Hematopoietic multipotent progenitor cell (in vitro differentiated cells): ENCODE measurements at regions not wholly inside any gene's neighbourhood (a gene's known extent, or its start where the extent isn't known, plus 50 kb on each side); places are given as distances from the start of the nearest gene placed in this dataset.
A peak's percentile ranks its signal among the peaks of the same experiment; 100 is the strongest.

ENCODE experiments used
- DNase-seq, 3 donors: peaks; one replicate each; pipeline ENCODE4 v3.0.0-alpha.2; 2011 to 2015; ENCODE audit warnings: low read depth in 2 of 3, low spot score in 2 of 3

DNA sequence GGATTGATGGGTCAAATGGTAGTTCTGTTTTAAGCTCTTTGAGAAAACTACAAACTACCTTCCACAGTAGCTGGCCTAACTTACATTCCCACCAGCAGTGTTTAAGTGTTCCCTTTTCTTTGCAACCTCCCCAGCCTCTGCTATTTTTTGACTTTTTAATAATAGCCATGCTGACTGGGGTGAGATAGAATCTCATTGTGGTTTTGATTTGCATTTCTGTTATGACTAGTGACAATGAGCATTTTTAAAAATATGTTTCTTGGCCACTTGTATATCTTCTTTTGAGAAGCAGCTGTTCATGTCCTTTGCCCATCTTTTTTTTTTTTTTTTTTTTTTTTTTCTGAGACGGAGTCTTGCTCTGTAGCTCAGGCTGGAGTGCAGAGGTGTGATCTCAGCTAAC lies 155.2 kb upstream of the BMPER start:
- peak in 1 of 3 donors; percentile 20 for DNase-seq

DNA sequence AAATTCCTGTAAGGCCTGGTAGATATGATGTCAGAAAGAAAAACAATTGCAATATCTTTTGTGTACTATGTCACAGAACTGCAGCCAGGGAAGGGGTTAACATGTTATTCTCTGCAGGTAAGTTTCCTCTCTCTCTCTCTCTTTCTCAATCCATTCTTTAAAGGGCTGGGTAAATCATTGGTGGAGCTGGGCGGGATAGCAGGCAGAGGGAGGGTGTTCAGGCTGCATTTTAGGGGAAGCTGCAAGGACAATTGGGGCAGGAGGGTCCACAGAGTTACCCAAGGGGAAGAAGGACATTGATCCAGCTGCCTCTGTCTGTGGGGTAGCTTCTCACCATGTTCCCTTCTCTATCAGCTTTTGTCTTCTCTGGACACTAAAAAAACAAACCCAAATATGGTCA lies 153.9 kb upstream of the BMPER start:
- DNase-seq = no peak

DNA sequence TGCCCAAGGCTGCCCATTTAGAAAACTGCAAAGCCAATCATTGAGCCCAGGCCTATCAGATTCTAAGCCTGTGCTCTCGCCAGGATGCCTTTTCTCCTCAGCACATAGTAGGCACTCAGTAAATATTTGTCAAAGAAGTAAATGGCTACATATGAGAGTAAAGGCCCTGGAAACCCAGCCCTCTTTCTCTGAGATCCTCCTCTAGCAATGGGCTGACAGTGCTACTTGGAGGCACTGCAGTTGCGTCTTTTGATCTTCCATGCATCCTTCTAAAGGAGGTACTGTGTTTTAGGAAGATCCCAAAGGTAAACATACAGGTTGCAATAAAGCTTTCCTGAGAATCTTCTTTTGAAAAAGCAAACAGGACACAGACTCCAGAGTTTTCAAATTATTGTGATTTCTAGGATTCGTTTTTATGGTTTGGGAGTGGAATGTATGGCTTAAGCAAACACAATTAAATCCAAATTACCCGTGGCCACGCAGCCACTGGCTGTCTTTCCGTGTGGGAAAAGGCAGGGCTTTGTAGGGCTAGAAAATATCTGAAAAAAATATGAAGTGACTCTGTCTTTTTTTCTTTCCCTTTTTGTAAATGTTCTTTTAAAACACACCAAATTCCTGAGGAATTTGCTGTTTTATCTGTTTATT lies 151.3 kb upstream of the BMPER start:
- no peak for DNase-seq

DNA sequence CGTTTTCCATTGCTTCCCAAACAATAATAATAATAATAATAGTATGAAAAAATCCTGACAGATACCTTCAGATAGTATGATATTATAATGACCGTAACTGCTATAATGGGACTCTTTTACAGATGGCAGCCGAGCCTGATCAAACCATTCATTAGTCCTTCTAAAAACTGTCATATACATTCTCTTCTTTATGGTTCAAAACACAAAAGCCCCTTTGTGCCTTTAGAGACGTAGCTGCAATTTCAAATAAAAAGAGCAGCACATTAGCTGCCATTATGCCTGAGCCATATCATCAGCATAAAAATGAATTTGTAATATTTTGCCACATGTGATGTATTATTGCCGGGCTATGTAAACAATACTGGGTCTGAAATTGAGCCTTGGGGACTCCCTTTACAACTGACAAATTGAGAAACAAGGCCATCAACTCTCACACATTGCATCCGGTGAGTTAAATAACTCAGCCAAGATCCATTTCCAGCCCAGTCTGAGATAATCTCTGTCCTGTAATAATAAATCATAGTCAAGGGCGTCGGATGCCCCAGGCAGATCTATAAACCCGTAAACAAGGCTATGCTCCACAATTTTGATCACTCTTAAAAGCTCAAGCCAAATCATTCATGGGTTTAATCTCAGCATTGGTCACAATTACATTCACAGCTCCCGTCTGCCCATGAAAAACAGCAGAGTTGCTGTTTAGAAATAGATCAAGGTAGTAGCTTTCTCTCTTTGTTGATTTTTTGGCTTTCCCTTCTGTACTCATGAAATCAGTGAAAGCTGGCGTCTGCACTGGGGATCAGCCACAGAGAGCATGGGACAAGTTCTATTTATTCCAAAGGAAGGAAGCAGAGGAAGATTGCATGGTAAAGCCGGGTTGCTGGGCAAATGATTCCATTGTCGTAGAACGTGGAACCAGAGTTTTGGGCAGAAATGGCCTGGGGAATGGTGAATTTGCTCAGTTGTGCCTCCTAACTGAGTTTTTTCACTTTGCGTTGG lies 150.1 kb upstream of the BMPER start:
- no peak for DNase-seq

DNA sequence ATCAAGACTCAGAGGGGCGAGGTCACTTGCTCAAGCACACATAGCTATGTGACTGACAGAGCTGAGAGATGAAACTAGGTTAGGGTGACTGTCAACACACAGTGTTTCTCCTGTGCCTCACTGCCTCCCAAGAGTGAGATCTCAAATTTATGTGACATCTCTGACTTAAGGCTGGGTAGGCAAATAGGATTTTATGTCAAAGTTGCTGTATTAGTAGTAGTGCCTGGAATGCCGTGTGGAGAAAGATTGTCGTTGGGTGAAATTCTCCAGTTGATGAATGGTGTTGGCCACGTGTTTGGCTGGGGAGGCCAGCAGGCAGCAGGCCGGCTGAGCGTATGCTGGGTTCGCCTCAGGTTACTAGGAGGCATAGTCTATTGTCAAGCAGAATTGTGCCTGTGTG lies 148.3 kb upstream of the BMPER start:
- no peak for DNase-seq

DNA sequence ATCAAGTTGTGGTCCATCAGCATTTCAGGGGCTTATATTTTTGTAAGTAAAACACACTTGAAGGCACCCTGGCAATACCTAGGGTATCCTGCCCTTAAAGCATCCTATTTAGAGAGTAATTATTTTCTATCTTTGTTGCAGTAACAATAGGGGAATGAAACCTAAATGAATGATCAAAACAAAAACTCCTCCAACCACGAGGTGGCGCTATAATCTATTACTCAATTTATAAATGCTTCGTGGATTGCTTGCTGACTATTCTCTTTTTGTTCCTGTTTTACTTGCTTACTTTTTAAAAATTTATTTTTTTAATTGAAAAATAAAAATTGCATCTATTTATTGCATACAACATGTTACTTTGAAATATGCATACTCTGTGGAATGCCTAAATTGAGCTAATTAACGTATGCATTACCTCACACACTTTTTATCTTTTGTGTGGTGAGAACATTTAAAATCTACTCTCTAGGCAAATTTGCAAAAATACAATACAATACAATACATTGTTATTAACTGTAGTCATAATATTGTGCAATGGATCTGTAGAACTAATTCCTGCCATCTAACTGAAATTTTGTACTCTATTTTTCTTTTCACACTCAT lies 147.7 kb upstream of the BMPER start:
- DNase-seq = peak in 2 of 3 donors; percentile 37 to 80

DNA sequence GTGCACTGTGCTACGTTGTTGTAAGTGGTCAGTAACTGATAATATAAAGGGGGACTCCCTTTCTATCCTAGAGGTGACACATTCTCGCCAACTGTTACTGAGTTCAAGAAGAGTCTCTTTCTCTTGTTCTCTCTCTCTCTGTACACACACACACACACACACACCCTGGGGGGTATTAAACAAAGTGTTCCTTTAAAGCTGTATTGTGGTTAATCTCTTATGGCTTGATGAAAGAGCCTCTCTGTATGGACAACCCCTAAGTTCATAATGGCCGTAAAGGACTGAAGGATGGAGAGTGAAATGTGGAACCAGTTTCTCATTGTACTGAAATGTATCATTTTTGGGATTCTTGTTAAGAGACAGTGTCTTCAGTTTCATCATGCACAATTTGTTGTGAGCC lies 145.2 kb upstream of the BMPER start:
- no peak for DNase-seq

DNA sequence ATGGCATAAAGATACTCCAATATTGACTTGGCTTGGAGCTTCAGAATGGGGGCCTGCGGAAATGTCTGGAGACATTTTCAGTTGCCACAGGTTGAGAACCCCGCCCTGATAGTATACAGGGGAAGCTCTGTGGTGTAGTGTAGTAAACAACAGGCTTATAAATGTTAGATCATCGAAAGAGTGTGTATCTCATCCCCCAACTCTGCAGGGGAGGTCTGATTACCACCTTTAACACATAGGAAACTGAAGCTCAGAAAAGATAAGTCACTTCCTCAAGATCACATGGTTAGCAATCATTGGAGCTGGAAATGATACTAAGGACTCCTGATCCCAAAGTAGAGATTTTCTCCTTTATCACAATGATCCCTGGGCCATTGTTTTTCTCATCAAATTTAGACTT lies 144.5 kb upstream of the BMPER start:
- DNase-seq = peak in 2 of 3 donors; percentile 17 to 43

DNA sequence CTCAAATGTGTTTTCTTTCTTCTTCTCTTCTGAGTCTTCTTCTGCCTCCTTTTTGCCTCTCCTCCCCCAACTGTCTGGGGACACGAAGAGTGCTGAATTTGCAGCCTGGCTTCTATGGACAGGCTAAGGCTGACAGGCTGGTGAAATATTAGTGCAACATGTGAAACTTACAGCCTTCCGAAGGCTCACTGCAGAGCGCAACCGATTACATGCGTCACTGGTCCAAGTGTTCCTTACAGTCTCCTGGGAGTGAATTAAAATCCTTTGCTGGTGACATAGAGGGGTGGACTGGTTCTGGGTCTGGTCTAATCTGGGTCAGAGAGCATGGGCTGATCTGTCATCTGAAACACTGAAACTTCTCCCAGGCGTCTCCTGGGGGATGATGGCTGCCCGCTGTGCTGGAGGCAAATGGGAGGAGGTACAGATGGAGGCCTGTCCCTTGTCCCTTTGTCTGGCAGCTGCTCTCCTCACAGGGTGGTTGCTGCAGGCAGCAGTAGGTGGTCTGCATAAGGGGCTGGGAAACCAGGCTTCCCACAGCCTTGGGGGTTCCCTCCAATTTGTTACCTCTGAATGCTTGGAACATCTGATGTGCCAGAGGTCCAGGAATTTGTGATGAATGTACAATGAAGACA lies 143.8 kb upstream of the BMPER start:
- DNase-seq = no peak

DNA sequence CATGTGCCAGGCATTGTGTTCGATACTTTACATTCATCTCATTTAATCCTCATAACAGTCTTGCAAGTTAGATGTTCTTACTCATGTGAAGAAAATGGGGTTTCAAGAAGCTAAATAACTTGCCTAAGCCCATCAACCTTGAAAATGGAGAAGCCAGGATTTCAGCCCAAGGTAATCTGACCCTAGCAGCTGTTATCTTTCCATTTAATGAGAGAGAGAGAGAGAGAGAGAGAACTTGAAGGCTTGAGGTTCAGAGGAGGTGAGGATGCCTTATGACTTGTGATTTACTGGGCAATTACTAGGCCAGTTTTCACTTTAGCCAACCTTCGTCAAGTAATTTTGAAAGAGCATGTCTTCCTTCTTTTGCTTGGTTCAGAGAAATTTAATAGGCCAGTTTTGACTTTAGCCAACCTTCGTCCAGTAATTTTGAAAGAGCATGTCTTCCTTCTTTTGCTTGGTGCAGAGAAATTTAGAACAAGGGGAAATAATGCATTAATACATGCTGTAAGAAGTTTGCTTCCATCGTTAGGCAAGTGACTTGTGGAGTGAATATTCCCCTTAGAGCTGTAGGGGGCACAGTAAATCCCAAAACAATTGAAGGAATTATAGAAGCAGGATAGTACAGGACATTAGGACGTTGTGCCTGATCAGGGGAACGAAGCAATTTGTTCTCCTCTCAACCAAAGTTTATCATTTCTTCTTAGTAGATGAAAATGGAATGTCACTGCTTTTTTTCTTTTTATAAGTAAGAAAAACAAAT lies 143.0 kb upstream of the BMPER start:
- no peak for DNase-seq

DNA sequence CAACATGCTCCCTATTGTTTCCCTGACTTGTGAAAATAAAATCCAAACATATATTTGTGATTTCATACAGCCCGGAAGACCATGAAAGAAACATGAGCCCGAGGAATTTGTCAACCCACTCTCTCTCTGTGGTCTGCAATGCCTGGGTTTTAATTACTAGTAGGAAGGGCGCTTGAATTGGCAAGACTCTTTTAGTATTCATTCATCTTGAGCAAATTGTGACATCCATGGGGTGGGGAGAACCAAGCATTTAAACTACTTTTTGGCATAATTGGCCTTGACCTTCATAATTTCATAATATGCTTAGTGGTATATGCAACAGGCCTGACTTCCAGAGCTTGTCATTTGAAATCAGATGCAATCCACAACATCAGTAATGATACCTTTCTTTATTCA lies 142.4 kb upstream of the BMPER start:
- DNase-seq = no peak

DNA sequence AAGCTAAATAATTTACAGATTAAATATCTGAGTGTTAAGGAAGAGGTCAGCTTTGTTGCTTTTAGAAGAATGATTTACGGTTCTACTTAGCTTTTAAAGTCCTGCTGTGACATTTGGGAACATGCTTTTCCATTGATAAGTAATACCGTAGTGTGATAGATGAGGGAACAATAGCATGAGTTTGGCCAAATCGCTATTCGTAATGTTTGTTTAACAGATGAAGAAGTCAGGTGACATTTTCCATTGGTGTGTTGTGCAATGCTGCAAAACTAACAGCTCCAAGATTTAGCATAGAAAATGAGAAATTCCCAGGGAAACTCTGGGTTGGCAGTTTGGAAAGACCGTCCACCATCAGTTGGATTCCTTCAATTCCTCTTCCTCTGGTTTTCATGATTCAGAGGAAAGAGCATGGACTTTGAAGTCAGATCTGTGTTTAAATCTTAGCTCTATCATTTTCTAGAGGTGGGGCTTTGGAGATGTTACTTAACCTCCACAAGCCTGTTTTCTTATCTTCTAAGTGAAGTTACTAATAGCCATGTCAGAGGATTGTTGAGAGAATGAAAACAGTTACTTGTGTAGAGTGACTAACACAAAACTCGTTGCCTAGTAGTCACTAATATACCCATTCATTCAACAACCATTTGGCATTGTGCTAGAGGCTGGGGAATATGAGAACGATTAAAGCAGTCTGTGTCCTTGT lies 140.4 kb upstream of the BMPER start:
- DNase-seq = no peak

DNA sequence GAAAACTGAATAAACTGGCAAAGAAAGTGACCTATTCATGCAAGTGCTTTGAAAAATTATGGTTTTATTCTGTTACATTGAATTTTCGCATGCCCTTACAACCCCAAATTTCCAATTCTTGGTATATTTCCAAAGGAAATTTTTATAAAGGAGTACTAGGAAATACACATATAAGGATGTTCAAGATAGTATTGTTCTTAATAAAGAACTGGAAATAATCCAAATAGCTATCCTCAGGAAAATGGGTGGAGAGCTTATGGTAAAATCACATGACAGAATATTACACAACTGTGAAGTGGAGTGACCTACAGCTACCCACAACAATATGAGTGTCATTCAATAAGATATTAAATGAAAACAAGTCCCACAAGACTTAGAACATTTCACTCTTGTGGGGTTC lies 138.9 kb upstream of the BMPER start:
- no peak for DNase-seq

DNA sequence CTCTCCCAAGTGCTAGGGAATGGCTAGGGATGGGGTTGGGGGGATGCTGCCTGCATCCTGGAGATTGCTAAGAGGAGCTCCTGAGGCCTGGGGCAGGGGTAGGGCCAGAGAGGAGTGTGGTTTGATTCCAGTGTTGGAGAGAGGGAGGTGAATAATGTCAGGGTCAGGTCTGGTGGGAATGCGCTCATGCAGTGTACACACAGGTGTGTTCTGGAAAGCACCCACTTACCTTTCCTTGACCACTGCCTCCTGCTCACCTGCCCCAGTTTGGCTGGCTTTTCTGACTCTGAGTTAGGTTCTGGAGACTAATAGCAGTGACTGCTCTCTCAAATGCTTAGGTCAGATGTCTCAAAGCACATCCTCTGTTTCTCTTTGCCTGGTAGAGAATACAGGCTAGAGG lies 135.4 kb upstream of the BMPER start:
- no peak for DNase-seq

DNA sequence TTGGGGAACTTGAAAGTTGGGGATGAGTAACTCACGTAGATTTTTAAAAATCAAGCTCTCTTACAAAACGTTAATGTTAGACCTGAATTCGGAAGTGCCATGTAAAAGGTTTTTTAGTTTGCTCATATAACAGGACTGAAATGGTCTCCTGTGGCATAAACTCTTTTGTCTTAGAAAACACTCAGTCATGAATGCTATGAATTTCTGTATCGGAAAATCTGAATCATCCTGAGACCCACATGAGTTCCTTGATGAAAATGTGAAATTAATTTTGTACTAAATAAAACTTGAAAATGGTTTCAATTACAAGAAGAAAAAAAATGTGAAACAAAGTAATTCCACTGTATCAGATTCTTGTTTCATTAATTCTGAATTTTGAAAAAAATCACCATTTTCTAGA lies 134.8 kb upstream of the BMPER start:
- DNase-seq = no peak

DNA sequence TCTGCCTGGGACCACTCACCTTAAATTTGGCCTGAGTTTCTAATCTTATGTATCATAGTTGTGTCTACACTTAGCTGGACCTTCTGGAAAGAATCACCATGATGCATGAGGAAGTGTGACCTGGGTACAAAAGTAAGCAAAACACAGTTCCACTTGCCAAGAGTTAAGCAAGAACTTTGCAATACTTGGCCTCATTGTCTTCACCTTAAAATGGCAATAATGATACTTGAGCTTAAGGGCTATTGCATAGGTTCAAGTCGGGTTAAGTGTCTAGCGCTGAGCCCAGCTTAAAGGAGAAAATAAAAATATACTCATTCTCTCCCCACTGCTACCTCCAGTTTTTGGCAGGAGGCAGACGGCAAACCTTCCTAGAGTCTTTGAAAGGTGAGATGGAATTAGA lies 133.9 kb upstream of the BMPER start:
- no peak for DNase-seq

DNA sequence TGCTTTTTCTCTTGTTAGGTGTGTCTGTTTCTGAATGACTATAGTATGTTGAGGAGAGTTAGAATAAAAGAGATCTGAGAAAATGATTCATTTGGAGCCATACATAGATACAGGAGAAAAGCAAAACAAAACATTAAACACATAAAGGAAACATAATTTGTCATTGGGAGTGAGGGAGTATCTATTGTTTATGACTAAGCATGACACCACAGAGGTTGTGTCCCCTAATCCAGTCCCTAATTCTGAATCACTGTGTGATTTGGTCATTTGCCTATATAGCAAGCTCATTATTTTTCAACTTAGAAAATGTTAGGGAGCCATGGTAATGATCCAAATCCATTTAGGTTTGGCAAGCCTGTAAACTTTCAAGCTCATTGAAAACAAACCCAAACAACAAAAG lies 132.3 kb upstream of the BMPER start:
- DNase-seq = no peak

DNA sequence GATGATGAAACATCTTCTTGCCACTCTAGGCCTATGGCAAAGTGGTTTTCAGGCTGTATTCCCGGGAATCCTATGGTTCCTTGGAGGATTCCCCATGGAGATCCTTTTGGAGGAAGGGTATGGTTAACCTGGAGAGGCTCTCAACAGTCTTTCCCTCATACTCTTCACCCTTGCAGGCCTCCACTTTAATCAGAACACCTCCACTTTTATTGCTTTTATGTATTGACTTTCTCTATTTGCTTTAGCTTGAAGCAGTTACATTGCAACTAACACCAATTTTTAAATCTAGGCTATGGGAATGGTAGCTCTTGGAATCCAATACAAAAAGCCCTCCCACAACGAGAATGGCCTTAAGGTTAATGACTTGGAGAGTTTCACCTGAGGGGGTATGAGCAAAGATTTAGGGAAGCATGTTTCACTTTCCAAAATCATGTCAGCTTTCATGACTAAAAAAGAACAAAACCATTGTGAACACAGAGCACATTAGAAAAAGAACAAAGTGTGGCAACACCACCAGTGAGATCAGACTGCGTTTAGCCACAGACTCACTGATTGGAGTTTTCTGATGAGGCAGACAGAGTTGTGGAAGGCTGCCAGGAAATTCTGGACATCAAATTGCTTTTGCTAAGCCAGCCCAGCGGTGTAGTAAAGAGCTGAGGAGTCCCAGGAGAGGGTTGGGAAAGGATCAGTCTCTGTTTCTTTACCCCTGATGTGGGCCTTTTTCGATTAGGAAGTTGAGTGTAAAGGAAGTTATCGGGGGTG lies 130.4 kb upstream of the BMPER start:
- no peak for DNase-seq

DNA sequence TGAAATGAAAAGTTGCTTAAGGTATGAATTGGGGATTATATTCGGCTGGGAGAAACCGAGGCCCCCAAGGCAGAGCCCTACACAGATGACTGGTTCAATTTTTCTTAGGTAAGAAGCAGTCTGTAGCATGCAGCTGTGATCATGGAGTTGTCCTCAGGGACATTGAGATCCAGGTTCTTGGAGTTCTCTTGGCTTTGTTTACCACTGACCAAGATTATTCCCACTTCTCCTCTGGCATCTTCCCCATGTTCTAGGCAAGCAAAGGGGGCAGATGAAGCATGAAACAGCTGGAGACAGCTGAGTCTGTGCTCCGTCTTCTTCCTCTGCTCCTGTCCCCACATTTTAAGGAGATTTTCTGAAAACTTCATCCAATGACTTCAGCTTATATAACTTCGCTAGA lies 129.5 kb upstream of the BMPER start:
- no peak for DNase-seq
